ENCODE measurements at regions not wholly inside any gene's neighbourhood (a gene's known extent, or its start where the extent isn't known, plus 50 kb on each side); places are given as distances from the start of the nearest gene placed in this dataset.
A peak's percentile ranks its signal among the peaks of the same experiment; 100 is the strongest.

GRCh38 chr2:103669531-103669930 lies 907.7 kb downstream of the TMEM182 start:
- peak; percentile 45; the same call in 1 of the 2 replicates for TF ChIP-seq NFIC (IDR thresholded peaks at IDR 0.05)
- TF ChIP-seq TAF1 (IDR thresholded peaks at IDR 0.05; ENCODE audit: low read depth) = no peak
- no peak for TF ChIP-seq CREB1 (IDR thresholded peaks at IDR 0.05; ENCODE audit: low read depth)
- no peak for TF ChIP-seq USF1 (IDR thresholded peaks at IDR 0.05)
- no peak for TF ChIP-seq TCF12 (IDR thresholded peaks at IDR 0.05; ENCODE audit: low read depth)
- peak; percentile 46; the same call in 1 of the 2 replicates for TF ChIP-seq EP300 (IDR thresholded peaks at IDR 0.05; ENCODE audit: borderline replicate concordance)
- no peak for TF ChIP-seq ZBTB7A (IDR thresholded peaks at IDR 0.05; ENCODE audit: low read depth)
- no peak for TF ChIP-seq CEBPB (IDR thresholded peaks at IDR 0.05)
- no peak for TF ChIP-seq REST (IDR thresholded peaks at IDR 0.05; ENCODE audit: low read depth)
- TF ChIP-seq RAD21 (IDR thresholded peaks at IDR 0.05; ENCODE audit: low read depth) = no peak
- TF ChIP-seq TEAD4 (IDR thresholded peaks at IDR 0.05) = peak; percentile 68
- TF ChIP-seq YY1 (IDR thresholded peaks at IDR 0.05; ENCODE audit: low read depth) = no peak
- TF ChIP-seq EGR1 (IDR thresholded peaks at IDR 0.05) = no peak
- no peak; the same call in 1 of the 2 replicates for TF ChIP-seq MAX (IDR thresholded peaks at IDR 0.05)
- TF ChIP-seq FOXM1 (IDR thresholded peaks at IDR 0.05; ENCODE audit: borderline replicate concordance, low read depth) = no peak

Data from Ishikawa (cell line).